ES-I3 (cell line): ENCODE measurements at regions not wholly inside any gene's neighbourhood (a gene's known extent, or its start where the extent isn't known, plus 50 kb on each side); places are given as distances from the start of the nearest gene placed in this dataset.

ENCODE experiments used
- H3K36me3 ChIP-seq: 2 replicates; pipeline ENCODE4 v1.6.1; 2013; ENCODE audit warnings: mild to moderate bottlenecking, low read length, control low read depth, moderate library complexity; ENCODE audit not compliant: insufficient read depth
- H3K4me1 ChIP-seq: 2 replicates; pipeline ENCODE4 v1.6.1; 2013; ENCODE audit warnings: mild to moderate bottlenecking, control low read depth, low read length; ENCODE audit not compliant: insufficient read depth
- H3K9ac ChIP-seq: 2 replicates; pipeline ENCODE4 v1.6.1; 2013; ENCODE audit warnings: low read depth, mild to moderate bottlenecking, low read length, moderate library complexity
- H3K9me3 ChIP-seq: 2 replicates; pipeline ENCODE4 v1.6.1; 2013; ENCODE audit warnings: mild to moderate bottlenecking, low read length, moderate library complexity; ENCODE audit not compliant: control insufficient read depth, insufficient read depth

DNA sequence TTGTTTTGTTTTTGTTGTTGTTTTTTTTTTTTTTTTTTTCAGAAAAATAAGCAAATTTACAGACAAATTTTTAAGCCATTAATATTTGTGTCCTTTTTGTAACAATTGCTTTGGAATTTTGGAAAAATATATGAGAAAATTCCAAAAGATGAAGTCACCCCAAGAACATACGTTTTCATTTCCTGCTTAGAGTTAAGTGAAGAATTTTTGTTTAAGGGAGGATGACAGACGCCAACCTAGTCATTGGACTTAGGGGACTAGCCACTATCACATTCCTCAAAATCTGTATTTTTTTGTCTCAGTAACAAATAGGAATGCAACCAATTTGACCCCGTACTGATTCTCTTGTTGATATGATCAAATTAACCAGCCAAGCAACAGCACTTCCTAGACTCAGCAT lies 433.9 kb upstream of the SLC30A5 start:
- Histone ChIP-seq H3K4me1 (peaks cover 8% of the 10 kb centered on the region; the same call in 1 of the 2 replicates), H3K9me3 (no peaks in the 10 kb centered on the region), H3K36me3 (no peaks in the 10 kb centered on the region), H3K9ac (no peak overlapping the region)

DNA sequence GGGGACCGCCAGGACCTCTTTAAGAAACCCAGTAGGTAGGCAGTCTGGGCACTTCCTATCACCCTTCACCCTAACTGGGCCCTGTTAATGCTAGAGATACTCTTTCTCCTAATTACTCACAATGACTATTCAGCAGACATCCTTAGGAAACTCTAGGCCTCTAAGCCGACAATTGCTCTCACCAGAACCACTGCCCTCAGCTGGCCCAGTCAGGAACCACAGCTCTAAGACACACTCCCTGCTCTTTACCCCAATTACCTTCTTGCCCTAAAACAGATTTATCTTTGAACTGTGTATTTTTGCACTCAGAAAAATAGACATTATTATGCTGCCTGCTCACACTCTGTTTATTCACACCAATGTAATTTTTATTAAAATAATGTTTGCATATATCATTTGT lies 432.6 kb upstream of the SLC30A5 start:
- H3K4me1 ChIP-seq, result peaks cover 8% of the 10 kb centered on the region; the same call in 1 of the 2 replicates
- no peak overlapping the region for H3K9ac ChIP-seq
- H3K9me3 ChIP-seq, result no peaks in the 10 kb centered on the region
- no peaks in the 10 kb centered on the region for H3K36me3 ChIP-seq

DNA sequence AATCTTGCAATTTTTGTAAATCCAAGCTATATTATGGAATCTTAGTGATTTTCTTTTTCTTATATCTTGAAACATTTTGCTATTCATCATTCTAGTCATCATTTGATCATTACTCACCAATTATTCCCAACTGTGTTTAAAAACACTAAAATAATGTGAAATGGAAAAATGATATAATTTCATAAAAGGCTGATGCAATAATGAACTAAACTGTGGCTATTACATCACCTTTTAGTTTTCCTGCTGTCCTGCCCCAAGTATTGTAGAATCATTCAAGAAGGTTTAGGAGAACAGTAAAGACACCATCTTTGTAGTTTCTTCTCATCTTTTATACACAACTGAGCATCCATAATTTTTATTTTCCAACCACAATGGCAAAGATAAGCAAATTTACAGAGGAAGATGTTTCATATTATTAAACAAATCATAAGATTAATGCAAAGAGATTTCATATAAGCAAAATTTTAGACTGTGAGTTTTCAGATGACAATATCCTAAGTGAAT lies 431.0 kb upstream of the SLC30A5 start:
- H3K36me3 ChIP-seq, result no peaks in the 10 kb centered on the region
- no peak overlapping the region for H3K9ac ChIP-seq
- no peaks in the 10 kb centered on the region for H3K9me3 ChIP-seq
- no peaks in the 10 kb centered on the region for H3K4me1 ChIP-seq

DNA sequence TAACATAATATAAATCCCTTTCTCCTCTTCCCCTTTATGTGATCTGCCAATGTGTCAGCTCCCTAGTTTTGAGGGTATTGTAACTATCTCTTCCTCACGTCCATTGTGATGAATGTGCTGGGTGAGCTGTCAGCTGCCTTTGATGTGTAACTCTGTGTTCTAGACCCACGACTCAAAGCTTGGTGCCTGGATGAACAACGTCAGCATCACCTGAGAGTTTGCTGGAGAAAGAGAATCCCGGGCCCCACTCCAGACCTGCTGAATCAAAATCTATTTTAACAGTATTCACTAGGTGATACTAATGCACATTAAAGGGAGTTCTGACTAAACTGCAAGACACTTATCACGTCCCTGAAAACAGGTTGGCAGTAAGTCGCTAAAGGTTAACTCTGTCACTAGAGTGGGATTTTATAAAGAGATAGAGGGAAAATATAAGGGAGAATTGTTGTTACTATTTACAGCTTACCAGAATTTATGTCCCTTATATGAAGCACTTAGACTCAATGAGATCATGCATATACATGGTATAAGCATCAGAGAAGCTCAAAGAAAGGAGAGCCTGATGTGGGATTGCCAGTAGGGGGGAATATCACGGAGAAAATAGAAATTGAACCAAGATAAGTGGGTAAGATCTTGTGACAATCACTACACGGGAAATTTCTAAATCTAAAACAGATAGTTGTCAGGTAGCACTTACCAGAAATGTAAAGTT lies 423.8 kb upstream of the SLC30A5 start:
- Histone ChIP-seq H3K9me3 (no peaks in the 10 kb centered on the region), H3K4me1 (no peaks in the 10 kb centered on the region), H3K36me3 (no peaks in the 10 kb centered on the region), H3K9ac (no peak overlapping the region)

DNA sequence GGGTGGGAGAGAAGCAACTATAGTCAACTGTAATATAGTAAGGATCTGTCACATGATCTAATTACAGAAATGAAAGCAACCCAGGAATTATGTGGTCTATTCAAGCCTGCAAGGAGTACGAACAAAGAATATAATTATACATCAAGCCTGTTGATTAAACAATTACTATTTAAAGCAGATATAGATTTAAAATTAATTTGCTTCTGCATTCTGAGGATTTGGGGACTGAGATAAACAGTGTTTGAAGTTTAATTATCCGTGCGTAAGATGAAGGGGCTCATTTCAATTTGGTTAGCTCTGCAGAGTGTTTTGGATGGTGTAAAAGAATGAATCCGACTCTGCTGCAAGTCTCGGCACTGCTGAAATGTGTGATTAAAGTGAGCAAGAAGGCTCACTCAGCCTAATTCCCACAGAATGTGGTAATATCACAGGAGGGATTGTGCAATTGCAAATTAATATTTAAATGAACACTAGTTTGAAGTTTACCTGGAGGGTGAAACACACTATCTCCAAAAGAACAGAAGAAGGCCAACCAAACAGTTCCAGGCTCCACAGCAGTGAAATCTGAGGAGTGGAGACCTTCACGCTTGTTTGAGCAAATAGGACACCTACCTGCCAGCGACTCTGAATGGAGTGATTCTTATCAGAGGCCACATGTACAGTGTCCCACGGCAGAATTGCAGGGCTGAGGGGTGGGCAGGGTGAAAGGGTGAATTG lies 420.6 kb upstream of the SLC30A5 start:
- H3K36me3 ChIP-seq, result no peaks in the 10 kb centered on the region
- peaks cover 4% of the 10 kb centered on the region; the same call in 1 of the 2 replicates for H3K9me3 ChIP-seq
- no peaks in the 10 kb centered on the region for H3K4me1 ChIP-seq
- H3K9ac ChIP-seq, result no peak overlapping the region

DNA sequence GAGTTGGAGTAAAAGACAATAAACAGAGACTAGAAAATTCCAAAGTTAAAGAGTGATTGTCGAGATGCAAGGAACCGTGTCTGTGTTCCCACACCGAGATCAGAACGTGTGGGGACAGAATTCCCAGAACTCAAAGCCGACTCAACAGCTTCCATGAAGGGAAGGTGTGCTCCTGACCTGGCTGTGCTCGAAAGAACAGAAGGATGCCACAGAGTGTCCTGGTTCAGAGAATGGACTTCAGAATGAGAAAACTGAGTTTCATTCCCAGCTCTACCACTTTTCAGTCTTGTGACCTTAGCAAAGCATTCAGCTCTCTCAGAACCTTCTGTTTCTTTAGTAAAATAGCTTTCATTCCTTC lies 420.0 kb upstream of the SLC30A5 start:
- H3K4me1 ChIP-seq, result no peaks in the 10 kb centered on the region
- H3K36me3 ChIP-seq, result no peaks in the 10 kb centered on the region
- no peak overlapping the region for H3K9ac ChIP-seq
- peaks cover 4% of the 10 kb centered on the region; the same call in 1 of the 2 replicates for H3K9me3 ChIP-seq

DNA sequence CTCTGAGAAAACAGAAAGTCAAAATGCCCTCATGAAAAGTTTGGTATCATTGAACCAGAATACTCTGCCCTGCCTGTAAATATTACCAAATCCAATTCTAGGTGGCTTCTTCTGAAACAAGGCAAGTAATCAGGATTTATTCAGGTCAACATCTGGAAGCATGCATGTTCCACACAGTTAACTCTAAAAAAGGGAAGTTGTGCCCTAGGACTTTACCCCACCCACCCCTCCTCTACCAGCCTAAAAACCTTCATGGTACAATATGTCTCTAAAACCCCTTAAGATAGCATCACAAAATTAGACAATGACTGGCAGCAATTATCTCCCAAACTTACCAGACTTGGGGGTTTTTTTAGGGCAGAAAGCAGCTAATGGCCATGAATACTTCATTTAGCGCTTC lies 414.8 kb upstream of the SLC30A5 start:
- Histone ChIP-seq H3K9me3 (peaks cover 4% of the 10 kb centered on the region; the same call in 1 of the 2 replicates), H3K36me3 (no peaks in the 10 kb centered on the region), H3K4me1 (no peaks in the 10 kb centered on the region), H3K9ac (no peak overlapping the region)

DNA sequence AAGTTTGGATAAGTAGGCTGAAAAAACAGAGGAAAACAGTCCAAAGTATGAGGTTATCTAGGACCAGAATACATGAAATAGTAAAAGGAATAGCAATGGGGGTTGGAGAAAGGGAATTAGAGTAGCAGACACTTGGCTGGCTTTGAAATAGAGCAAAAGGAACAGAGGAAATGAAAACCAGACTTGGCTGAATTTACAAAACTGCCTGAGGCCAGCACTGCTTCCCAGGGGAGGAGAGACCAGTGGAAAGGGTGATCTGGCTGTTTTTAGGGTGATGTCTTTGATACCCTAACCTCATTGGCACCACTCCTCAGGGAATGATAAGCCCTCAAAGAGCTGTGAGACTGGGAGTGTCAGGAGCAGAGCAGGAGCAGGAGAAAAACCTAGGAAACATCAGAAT lies 413.4 kb upstream of the SLC30A5 start:
- H3K9me3 ChIP-seq, result peaks cover 4% of the 10 kb centered on the region; the same call in 1 of the 2 replicates
- H3K9ac ChIP-seq, result no peak overlapping the region
- no peaks in the 10 kb centered on the region for H3K4me1 ChIP-seq
- no peaks in the 10 kb centered on the region for H3K36me3 ChIP-seq

DNA sequence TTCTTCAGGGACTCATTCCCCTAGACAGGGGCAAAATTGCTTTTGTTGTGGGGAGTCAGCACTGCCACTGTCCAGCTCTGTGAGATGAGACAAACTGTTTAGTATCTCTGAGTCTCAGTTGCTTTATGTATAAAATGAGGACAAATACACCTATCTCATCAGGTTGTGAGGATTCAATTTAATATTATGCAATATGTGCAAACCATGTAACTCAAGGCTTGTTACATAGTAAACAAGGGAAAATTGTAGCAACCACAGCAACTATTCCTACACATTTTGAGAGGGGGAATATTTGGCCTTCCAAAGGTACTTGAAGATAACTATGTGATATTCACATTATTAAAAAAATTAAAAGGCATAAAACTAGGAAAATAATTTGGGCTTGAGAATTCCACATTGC lies 411.9 kb upstream of the SLC30A5 start:
- no peak overlapping the region for H3K9ac ChIP-seq

DNA sequence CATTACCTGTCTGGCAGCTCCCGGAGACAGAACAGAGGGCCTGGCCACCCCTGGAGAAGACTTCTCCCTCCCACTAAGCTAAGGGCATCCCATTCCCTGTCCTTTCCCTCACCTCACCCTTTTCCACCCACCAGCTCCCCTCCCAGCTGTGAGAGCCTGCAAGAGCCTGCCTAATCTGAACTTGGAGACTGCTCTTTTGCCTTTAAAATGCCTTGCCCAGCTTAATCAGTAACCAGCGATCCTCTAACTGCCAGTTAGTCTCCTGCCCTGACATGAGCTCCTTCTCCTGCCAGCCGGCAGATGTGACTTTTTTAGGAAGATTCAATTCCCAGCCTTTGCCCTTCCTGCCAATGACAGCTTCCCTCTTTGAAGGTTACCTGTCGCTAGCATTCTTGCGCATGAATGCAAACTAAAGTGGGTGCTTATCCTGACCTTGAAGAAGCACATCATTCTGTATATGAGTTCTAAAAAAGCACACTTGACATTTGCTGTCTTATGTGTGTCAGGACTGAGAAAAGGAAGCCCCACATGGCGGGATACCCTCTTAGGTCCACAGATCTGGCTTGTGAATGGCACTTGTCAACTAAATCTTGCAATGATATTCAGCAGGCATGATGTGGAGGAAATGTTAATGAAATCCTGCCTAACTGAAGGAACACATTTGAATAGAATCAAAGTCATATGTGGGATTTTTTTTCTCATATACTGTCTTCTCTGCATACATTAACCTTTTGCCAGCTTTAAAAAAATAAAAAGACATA lies 411.2 kb upstream of the SLC30A5 start:
- Histone ChIP-seq H3K9ac (no peak overlapping the region), H3K9me3 (peaks cover 4% of the 10 kb centered on the region; the same call in 1 of the 2 replicates), H3K4me1 (no peaks in the 10 kb centered on the region), H3K36me3 (no peaks in the 10 kb centered on the region)

More for the DNA sequence above, 411.9 kb upstream of the SLC30A5 start:
- H3K36me3 ChIP-seq, result no peaks in the 10 kb centered on the region
- peaks cover 4% of the 10 kb centered on the region; the same call in 1 of the 2 replicates for H3K9me3 ChIP-seq
- H3K4me1 ChIP-seq, result no peaks in the 10 kb centered on the region

DNA sequence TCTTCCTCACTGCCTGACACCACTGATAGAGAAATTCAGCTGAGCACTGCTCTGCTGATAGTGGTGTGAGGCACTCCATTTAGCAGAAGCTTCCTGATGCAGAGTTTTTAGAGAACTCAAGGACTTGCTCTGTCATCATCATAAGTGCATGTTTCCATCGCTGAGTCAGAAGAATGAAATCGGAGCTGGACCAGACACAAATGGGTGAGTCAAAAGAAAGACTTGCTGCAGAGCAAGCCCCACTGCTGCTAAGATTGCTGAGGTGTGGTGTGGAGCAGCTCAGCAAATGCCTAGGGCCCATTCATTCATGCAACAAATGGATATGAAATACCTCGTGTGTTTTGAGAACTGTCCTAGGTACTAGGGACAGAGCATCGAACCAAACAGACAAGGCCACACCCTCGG lies 410.2 kb upstream of the SLC30A5 start:
- no peaks in the 10 kb centered on the region for H3K9me3 ChIP-seq
- H3K4me1 ChIP-seq, result no peaks in the 10 kb centered on the region
- H3K36me3 ChIP-seq, result no peaks in the 10 kb centered on the region
- H3K9ac ChIP-seq, result no peak overlapping the region

DNA sequence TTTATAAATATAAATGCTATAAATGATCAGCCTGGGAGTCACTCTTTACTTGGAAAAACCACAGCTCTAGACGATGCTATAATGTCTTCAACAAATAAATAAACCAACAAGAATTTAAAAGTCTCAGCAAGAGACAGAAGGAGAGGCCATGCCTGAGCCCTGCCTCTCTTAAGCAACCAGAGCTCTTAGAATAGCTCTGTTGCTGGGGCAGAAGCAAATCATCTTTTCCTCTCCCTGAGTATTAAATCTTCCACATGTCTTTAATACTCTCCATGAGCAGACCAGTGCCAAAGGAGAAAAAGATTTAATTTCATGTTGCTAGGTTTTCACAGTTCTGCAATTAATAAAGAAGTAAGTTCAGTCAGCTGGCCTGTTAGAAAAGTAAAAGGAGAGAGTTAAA lies 408.0 kb upstream of the SLC30A5 start:
- no peaks in the 10 kb centered on the region for H3K9me3 ChIP-seq
- H3K36me3 ChIP-seq, result no peaks in the 10 kb centered on the region
- H3K4me1 ChIP-seq, result no peaks in the 10 kb centered on the region
- H3K9ac ChIP-seq, result no peak overlapping the region

DNA sequence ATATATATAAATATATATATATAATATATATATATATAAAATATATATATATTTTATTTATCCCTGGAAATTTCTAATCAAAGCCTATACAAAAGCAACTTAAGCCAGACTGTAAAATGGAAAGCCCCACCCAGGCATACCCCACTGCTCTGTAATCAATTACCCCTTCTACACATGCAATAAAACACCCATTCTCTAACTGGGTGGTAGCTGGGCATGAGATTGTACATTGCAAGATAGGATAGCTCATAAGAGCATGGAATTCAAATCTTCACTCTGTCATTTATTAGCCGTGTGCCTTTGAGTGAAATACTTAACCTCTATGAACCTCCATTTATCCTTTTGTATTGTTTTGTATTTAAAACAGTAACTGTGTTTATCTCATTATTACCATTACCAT lies 405.3 kb upstream of the SLC30A5 start:
- no peaks in the 10 kb centered on the region; the same call in 1 of the 2 replicates for H3K9me3 ChIP-seq
- H3K36me3 ChIP-seq, result no peaks in the 10 kb centered on the region
- no peaks in the 10 kb centered on the region for H3K4me1 ChIP-seq
- H3K9ac ChIP-seq, result no peak overlapping the region

DNA sequence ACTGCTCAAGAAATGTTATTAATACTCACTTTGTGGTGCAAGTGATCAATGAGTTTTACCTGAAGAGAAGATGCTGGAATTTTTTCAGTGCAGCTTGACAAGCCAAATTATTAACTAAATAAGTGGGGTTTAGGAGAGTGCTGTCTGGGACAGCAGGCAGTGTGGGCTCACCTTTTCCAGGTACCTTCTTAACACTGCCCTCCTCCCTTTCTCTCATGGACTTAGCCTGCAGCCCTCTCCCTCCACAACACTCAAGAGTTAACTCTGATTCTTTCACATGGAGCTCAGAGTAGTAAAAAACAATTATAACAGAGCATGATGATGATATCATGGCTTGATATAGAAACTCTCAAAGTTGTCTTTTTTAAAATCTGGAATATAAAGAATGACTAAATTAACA lies 404.8 kb upstream of the SLC30A5 start:
- H3K9me3 ChIP-seq, result no peaks in the 10 kb centered on the region; the same call in 1 of the 2 replicates
- H3K36me3 ChIP-seq, result no peaks in the 10 kb centered on the region
- H3K4me1 ChIP-seq, result no peaks in the 10 kb centered on the region
- H3K9ac ChIP-seq, result no peak overlapping the region
